GM12878 (cell line): ENCODE measurements at regions not wholly inside any gene's neighbourhood (a gene's known extent, or its start where the extent isn't known, plus 50 kb on each side); places are given as distances from the start of the nearest gene placed in this dataset.

Experiments used
- ASH2L ChIP-seq: fragments of 300-600, 200-600 bp; sonication (generic); IDR thresholded peaks from 2 replicates; pipeline ENCODE4 v1.6.1; 2017; ENCODE audit warnings: low read depth, mild to moderate bottlenecking, borderline replicate concordance
- ATF7 ChIP-seq: fragments of 450-650 bp; IDR thresholded peaks from 2 replicates; pipeline ENCODE4 v1.6.1; 2016; ENCODE audit warnings: low read depth, mild to moderate bottlenecking
- CBFB ChIP-seq: IDR thresholded peaks from 2 replicates; pipeline ENCODE4 v1.6.1; 2016; ENCODE audit warnings: antibody characterized with exemption, low read depth
- EED ChIP-seq: sonication (generic); IDR thresholded peaks from 2 replicates; pipeline ENCODE4 v1.6.1; 2016; ENCODE audit warnings: antibody characterized with exemption, low read depth
- EZH2 ChIP-seq: IDR thresholded peaks from 2 replicates; pipeline ENCODE4 v1.6.1; 2012; ENCODE audit warnings: low read depth, mild to moderate bottlenecking, control low read depth, inconsistent platforms, low read length, borderline replicate concordance; ENCODE audit not compliant: control insufficient read depth
- JUND ChIP-seq: IDR thresholded peaks from 2 replicates; pipeline ENCODE4 v1.6.1; 2012; ENCODE audit warnings: low read depth, mild to moderate bottlenecking, low read length, improper control_type of control experiment, moderate library complexity
- NFXL1 ChIP-seq: fragments of 450-650 bp; IDR thresholded peaks from 2 replicates; pipeline ENCODE4 v1.6.1; 2017; ENCODE audit warnings: antibody characterized with exemption, mild to moderate bottlenecking, borderline replicate concordance
- NFYB ChIP-seq: IDR thresholded peaks from 2 replicates; pipeline ENCODE4 v1.6.1; 2011; ENCODE audit warnings: low read depth, mild to moderate bottlenecking, low read length, improper control_type of control experiment, moderate library complexity; ENCODE audit not compliant: insufficient read depth
- PAX5 ChIP-seq: IDR thresholded peaks from 2 replicates; pipeline ENCODE4 v1.6.1; 2011; ENCODE audit warnings: low read depth, low read length, borderline replicate concordance
- POLR2AphosphoS5 ChIP-seq: IDR thresholded peaks from 2 replicates; pipeline ENCODE4 v1.6.1; 2011; ENCODE audit warnings: mild to moderate bottlenecking, low read length, inconsistent platforms
- RELA ChIP-seq: fragments of 450-650 bp; IDR thresholded peaks from 2 replicates; pipeline ENCODE4 v1.8.0; 2014; ENCODE audit warnings: borderline replicate concordance; ENCODE audit not compliant: partially characterized antibody
- SMAD1 ChIP-seq: fragments of 450-650 bp; IDR thresholded peaks from 2 replicates; pipeline ENCODE4 v1.6.1; 2018; ENCODE audit warnings: mild to moderate bottlenecking, low read depth; ENCODE audit not compliant: partially characterized antibody
- STAT3 ChIP-seq: IDR thresholded peaks from 2 replicates; pipeline ENCODE4 v1.6.1; 2011; ENCODE audit warnings: low read depth, low read length, improper control_type of control experiment
- WRNIP1 ChIP-seq: IDR thresholded peaks from 2 replicates; pipeline ENCODE4 v1.6.1; 2011; ENCODE audit warnings: low read depth, low read length, improper control_type of control experiment, borderline replicate concordance
- ZNF622 ChIP-seq: fragments of 450-650 bp; IDR thresholded peaks from 2 replicates; pipeline ENCODE4 v1.6.1; 2017; ENCODE audit warnings: mild to moderate bottlenecking, inconsistent platforms
- TF ChIP-seq, protein P1 (sequence below): fragments of 450-650 bp; IDR thresholded peaks from 2 replicates; pipeline ENCODE4 v1.6.1; 2017; ENCODE audit warnings: borderline replicate concordance
- TF ChIP-seq, protein P2 (sequence below): fragments of 450-650 bp; formaldehyde crosslinking; IDR thresholded peaks from 2 replicates; pipeline ENCODE4 v1.4.0; 2022; ENCODE audit warnings: mild to moderate bottlenecking, moderate library complexity
- TF ChIP-seq, protein P3 (sequence below): fragments of 450-650 bp; IDR thresholded peaks from 2 replicates; pipeline ENCODE4 v1.6.1; 2018; ENCODE audit warnings: borderline replicate concordance, mild to moderate bottlenecking; ENCODE audit not compliant: partially characterized antibody
- TF ChIP-seq, protein P4 (sequence below): fragments of 450-650 bp; IDR thresholded peaks from 2 replicates; pipeline ENCODE4 v1.6.1; 2018; ENCODE audit warnings: mild to moderate bottlenecking, low read depth, moderate library complexity; ENCODE audit not compliant: partially characterized antibody

DNA sequence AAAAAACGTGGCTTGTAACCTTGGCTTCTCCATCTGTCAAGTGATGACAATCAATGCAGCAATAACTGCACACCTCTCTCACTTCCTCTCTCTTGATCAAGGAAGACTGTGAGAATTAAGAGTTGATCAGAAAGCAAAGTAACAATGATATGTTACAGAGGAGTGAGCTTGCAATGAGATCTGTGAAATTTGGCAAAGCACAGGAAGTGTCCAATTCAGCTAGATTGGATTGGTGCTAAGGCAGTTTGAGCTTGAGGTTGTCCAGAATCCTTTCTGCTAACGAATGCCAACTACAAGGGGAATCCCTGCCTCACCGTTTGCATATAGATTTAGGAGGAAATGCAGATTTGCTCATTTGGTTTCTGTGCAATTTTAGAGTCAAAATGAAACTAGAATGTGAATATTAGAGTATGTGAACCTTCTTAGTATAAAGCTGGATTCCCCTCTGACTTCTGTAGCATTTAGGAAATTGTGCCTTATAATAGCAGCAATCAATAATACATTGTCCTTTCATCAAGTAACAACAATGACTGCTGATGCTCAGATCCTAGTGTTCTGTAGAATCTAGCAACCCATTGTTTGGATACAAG lies 346.4 kb downstream of the PTTG2 start (continued):
- TF ChIP-seq RELA (peak; percentile 52), ZNF622 (no peak), NFXL1 (no peak), POLR2AphosphoS5 (no peak), ATF7 (peak; percentile 73), SMAD1 (no peak), PAX5 (peak; percentile 76), JUND (peak; percentile 66; the same call in 1 of the 2 replicates), WRNIP1 (no peak), STAT3 (peak; percentile 78; the same call in 1 of the 2 replicates), ASH2L (no peak), NFYB (peak; percentile 46; the same call in 1 of the 2 replicates), CBFB (peak; percentile 64), EZH2 (no peak), EED (peak; percentile 90)
- TF ChIP-seq, protein P1, sequence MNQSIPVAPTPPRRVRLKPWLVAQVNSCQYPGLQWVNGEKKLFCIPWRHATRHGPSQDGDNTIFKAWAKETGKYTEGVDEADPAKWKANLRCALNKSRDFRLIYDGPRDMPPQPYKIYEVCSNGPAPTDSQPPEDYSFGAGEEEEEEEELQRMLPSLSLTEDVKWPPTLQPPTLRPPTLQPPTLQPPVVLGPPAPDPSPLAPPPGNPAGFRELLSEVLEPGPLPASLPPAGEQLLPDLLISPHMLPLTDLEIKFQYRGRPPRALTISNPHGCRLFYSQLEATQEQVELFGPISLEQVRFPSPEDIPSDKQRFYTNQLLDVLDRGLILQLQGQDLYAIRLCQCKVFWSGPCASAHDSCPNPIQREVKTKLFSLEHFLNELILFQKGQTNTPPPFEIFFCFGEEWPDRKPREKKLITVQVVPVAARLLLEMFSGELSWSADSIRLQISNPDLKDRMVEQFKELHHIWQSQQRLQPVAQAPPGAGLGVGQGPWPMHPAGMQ: no peak
- TF ChIP-seq, protein P2, sequence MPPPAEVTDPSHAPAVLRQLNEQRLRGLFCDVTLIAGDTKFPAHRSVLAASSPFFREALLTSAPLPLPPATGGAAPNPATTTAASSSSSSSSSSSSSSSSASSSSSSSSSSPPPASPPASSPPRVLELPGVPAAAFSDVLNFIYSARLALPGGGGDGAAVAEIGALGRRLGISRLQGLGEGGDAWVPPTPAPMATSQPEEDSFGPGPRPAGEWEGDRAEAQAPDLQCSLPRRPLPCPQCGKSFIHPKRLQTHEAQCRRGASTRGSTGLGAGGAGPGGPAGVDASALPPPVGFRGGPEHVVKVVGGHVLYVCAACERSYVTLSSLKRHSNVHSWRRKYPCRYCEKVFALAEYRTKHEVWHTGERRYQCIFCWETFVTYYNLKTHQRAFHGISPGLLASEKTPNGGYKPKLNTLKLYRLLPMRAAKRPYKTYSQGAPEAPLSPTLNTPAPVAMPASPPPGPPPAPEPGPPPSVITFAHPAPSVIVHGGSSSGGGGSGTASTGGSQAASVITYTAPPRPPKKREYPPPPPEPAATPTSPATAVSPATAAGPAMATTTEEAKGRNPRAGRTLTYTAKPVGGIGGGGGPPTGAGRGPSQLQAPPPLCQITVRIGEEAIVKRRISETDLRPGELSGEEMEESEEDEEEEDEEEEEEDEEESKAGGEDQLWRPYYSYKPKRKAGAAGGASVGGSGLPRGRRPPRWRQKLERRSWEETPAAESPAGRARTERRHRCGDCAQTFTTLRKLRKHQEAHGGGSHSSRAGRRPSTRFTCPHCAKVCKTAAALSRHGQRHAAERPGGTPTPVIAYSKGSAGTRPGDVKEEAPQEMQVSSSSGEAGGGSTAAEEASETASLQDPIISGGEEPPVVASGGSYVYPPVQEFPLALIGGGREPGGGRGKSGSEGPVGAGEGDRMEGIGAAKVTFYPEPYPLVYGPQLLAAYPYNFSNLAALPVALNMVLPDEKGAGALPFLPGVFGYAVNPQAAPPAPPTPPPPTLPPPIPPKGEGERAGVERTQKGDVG: no peak
- TF ChIP-seq, protein P3, sequence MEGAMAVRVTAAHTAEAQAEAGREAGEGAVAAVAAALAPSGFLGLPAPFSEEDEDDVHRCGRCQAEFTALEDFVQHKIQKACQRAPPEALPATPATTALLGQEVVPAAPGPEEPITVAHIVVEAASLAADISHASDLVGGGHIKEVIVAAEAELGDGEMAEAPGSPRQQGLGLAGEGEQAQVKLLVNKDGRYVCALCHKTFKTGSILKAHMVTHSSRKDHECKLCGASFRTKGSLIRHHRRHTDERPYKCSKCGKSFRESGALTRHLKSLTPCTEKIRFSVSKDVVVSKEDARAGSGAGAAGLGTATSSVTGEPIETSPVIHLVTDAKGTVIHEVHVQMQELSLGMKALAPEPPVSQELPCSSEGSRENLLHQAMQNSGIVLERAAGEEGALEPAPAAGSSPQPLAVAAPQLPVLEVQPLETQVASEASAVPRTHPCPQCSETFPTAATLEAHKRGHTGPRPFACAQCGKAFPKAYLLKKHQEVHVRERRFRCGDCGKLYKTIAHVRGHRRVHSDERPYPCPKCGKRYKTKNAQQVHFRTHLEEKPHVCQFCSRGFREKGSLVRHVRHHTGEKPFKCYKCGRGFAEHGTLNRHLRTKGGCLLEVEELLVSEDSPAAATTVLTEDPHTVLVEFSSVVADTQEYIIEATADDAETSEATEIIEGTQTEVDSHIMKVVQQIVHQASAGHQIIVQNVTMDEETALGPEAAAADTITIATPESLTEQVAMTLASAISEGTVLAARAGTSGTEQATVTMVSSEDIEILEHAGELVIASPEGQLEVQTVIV: no peak
- TF ChIP-seq, protein P4, sequence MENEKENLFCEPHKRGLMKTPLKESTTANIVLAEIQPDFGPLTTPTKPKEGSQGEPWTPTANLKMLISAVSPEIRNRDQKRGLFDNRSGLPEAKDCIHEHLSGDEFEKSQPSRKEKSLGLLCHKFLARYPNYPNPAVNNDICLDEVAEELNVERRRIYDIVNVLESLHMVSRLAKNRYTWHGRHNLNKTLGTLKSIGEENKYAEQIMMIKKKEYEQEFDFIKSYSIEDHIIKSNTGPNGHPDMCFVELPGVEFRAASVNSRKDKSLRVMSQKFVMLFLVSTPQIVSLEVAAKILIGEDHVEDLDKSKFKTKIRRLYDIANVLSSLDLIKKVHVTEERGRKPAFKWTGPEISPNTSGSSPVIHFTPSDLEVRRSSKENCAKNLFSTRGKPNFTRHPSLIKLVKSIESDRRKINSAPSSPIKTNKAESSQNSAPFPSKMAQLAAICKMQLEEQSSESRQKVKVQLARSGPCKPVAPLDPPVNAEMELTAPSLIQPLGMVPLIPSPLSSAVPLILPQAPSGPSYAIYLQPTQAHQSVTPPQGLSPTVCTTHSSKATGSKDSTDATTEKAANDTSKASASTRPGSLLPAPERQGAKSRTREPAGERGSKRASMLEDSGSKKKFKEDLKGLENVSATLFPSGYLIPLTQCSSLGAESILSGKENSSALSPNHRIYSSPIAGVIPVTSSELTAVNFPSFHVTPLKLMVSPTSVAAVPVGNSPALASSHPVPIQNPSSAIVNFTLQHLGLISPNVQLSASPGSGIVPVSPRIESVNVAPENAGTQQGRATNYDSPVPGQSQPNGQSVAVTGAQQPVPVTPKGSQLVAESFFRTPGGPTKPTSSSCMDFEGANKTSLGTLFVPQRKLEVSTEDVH: no peak
